HG03521 (cell line): ENCODE measurements at regions not wholly inside any gene's neighbourhood (a gene's known extent, or its start where the extent isn't known, plus 50 kb on each side); places are given as distances from the start of the nearest gene placed in this dataset.
"Not testable (repeated sequence)": the region's sequence is repeated elsewhere in the genome, so short reads cannot be mapped to it uniquely, and the experiment has no call there.

ENCODE experiments used
- ATAC-seq: cut with Tn5 transposase; IDR thresholded peaks from one replicate; pipeline ENCODE4 v1.9.1; 2021; ENCODE audit warnings: mild to moderate bottlenecking, moderate library complexity; ENCODE audit not compliant: unreplicated experiment

DNA sequence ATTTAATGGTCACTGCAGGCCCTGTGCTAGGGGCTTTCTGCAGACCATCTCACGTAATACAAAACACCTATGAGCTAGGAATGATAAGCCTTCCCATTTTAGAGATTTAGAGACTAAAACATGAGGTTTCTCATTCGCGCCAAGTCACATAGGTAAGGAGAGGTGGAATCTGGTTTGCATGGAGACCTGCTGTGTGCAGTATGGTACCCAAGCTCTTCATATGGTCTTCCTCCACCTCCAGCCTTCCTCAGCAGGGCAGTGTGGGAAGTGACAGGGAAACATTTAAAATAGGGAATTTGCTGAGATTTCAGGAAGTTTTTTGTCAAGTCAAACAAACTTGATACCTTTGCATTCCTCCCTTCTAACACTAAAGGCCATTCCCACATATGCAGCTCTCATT lies 337.6 kb downstream of the IL20RB start:
- no peak for ATAC-seq

- ATAC-seq: no peak
Measured at GRCh38 chr3:137296116-137296515, 338.3 kb downstream of the IL20RB start.

GRCh38 chr3:137297770-137298169 lies 340.0 kb downstream of the IL20RB start:
- ATAC-seq: no peak

- no peak for ATAC-seq
Measured at GRCh38 chr3:137300703-137301102, 342.9 kb downstream of the IL20RB start.

DNA sequence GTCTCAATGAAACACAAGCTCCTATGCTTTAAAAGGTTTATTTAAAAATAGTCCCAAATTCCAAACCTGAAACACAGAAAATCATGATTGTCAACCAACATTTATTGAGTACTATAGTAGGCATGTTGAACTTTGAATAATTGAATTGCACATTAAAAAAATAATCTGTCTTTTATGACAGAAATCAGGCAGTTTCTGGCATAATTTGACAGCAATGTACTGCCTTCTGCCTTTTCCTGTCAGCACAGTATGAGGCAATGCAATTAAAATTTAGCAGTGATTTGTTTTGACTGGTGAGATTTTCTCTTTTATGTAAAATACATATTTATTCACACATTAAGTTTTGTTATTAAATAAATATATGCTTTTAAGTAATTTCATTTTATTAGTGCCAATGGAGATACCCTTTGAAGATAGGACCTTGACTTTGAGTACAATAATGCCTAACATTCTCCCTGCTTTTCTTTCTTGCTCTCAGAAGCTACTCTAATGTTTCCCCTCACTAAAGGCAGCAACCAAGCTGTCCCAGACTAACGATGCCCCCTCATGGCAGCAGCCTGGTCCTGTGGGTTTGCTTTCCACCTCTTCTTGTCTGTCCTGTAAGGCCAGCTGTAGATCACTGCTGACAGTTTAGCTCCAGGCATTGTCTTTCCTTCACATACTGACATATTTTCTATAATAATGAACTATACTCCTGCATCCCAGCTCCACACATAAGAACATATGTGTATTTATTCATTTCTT lies 346.7 kb downstream of the IL20RB start:
- ATAC-seq: no peak

DNA sequence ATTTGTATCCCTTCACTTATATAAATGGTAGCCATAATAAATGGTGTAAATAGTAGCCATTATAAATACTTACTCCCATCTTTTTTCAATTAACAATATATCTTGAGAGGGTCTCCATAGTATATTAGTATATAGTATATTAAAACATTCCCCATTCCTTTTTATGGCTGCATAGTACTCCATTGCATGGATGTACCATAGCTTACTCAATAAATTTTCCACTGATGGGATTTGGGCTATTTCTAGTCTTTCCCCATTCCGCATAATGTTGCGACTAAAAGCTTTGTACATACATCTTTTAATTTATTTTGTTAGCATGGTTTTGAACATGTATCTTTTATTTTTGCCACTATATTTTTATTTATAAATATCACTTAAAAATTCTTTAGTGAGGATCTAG lies 366.3 kb downstream of the IL20RB start:
- ATAC-seq: no peak

- ATAC-seq: no peak
Measured at GRCh38 chr3:137325170-137325569, 367.4 kb downstream of the IL20RB start.

GRCh38 chr3:137325934-137326333 lies 368.2 kb downstream of the IL20RB start:
- no peak for ATAC-seq

GRCh38 chr3:137329594-137329993 lies 371.8 kb downstream of the IL20RB start:
- ATAC-seq: no peak

DNA sequence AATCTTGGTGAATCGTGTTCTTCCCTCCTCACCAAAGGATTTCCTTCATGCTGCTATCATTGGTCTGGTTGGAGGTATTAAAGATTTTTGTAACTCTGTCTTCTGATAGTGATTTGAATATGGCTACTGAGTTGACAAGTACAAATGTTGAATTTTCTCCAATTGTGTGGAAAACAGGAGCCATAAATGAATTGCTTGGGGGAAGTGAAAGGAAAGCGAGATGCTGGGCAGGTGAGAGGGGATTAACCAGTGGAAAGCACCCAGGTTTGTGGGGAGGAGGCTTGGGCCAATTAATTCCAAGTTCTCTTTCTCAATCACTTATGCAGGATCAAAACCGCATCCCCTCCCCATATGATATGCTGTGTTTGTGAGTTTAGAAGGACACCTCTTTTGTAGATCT lies 372.5 kb downstream of the IL20RB start:
- ATAC-seq: no peak

GRCh38 chr3:137332297-137332696 lies 374.5 kb downstream of the IL20RB start:
- ATAC-seq: no peak

DNA sequence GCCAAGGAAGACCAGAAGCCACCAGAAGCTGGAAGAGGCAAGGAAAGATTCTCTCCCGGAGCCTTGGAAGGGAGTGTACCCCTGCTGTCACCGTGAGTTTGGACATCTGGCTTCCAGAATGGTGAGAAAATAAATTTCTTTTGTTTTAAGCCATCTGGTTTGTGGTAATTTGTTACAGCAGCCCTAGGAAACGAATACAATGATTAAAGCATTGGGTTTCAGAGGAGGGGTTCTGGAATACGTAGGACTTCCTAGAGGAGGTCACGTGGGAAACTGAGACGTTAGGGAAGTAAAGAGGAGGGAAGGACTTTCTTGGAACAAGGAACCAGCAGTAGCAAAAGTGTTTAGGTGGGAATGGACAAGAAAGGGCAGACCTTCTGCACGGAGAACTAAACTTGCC lies 377.7 kb downstream of the IL20RB start:
- no peak for ATAC-seq

DNA sequence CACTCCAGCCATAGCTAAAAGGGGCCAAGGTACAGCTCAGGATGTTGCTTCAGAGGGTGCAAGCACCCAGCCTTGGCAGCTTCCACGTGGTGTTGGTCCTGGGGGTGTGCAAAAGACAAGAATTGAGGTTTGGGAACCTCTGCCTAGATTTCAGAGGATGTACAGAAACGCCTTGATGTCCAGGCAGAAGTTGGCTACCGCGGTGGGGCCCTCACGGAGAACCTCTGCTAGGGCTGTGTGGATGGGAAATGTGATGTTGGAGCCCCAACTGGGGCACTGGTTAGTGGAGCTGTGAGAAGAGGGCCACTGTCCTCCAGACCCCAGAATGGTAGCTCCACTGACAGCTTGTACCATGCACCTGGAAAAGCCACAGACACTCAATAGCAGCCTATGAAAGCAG lies 380.6 kb downstream of the IL20RB start:
- ATAC-seq: not testable (repeated sequence)

DNA sequence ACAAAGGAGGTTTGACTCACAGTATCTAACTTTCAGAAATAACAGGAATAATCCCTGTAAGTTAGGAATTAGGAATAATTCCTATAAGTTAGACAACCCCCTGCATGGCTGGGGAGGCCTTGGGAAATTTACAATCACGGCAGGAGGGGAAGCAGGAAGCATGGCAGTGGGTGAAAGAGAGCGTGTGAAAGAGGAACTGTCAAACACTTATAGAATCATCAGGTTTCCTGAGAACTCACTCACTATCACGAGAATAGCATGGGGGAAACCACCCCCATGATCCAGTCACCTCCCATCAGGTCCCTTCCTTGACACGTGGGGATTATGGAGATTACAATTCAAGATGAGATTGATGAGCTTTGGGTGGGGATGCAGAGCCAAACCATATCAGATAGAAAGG lies 385.5 kb downstream of the IL20RB start:
- no peak for ATAC-seq

DNA sequence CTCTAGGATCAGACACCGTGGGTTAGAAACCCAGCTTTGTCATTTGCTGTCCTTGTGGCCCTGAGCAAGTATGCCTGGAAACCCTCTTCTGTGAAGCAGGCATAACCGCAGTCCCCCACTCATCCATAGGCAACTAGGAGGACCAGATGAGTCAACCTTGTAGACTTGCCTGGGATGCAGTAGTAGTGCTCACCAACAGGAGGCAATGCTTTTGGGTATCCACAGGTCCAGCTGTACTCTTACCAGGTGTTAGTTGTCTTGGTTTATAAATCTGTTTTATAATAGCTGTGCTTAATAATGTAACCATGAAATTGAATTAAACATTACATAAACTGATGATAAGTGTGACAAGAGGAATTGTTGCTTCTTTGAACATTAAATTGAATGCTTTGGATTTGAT lies 389.3 kb downstream of the IL20RB start:
- ATAC-seq: no peak

DNA sequence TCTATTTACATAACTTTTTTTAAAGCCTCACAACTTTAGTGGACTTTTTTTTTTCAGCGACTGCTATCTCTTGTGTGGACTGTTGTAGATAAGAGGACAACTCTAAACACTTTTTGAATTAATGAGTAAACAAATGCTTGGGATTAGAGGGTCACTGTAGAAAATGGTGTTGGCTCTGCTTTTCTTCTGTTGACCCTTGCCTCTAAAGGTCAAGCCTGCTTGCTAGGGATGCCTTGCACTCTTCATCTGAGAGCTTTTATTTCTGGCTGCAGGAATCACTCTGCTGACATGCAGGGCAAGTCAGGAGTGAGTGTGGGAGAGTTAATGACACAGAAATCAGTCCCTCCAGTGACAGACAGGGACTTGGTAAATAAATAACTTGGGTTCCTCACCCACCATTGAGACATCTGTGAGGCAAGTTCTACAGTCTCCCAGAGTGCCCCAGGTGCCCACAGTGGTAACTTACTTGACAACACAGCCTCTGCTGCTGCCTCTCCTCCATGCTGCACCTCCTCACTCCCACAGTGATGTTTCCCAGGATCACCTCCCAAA lies 390.1 kb downstream of the IL20RB start:
- no peak for ATAC-seq

DNA sequence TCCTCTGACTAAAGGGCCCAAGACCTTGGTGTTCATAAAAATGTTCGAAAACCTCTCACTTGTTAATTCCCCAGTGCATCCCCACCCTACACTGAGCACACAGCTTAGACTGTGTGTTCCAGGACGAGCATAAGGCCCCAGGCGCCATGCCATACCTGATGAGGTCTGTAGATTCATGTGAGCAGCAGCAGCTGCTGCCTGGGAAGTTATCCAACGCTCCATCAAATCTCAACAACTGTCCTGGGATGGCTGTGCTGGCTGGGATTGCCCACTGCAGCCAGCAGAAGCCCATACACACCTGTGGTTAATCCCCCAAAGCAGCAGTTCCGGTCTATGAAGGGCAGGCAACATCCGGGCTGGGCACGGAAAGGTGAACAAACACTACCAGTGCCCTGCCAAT lies 391.2 kb downstream of the IL20RB start:
- no peak for ATAC-seq

GRCh38 chr3:137349557-137350348 lies 392.0 kb downstream of the IL20RB start:
- ATAC-seq: no peak

DNA sequence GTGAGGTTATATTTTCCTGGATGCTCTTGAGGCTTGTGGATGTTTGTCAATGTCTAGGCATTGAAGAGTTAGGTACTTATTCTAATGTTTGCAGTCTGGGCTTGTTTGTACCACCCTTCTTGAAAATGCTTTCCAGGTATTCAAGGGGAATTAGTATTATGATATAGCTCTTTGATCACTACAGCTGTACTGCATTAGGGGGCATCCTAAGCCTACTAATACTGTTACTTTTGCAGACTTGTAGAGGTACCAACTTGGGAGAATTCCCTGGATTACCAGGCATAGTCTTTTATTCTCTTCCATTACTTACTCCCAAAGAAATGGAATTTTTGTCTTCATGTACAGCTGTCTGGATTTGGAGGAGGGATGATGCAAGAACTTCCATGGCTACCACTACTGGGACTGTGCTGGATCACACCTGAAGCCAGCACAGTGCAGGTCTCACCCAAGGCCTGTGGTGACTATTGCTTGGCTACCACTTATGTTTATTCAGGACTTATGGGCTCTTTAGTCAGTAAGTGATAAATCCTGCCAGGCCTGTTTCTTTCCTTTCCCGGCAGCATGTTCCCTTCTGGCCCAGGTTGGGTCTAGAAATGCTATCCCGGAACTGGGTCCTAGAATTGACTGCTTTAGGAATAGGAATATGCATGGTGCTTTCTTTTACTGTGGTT lies 402.9 kb downstream of the IL20RB start:
- no peak for ATAC-seq

- ATAC-seq: no peak
Measured at GRCh38 chr3:137382005-137382594, 382.0 kb upstream of the SOX14 start.

GRCh38 chr3:137385922-137386321 lies 378.2 kb upstream of the SOX14 start:
- ATAC-seq: no peak
